Liver (tissue), 3 donors: ENCODE measurements at regions not wholly inside any gene's neighbourhood (a gene's known extent, or its start where the extent isn't known, plus 50 kb on each side); places are given as distances from the start of the nearest gene placed in this dataset.

Source experiments
- JUND ChIP-seq, 2 donors: IDR thresholded peaks; 2 replicates each; pipeline ENCODE4 v1.6.1; 2016; ENCODE audit warnings: antibody characterized with exemption in 2 of 2
- TF ChIP-seq, protein P1 (sequence below): fragments of 150-350 bp; IDR thresholded peaks from 2 replicates; pipeline ENCODE4 v1.5.1; 2017; ENCODE audit warnings: improper control_type of control experiment, low read depth, low read length; ENCODE audit not compliant: missing input control
- donor health status: healthy.
- donor health status: healthy.

DNA sequence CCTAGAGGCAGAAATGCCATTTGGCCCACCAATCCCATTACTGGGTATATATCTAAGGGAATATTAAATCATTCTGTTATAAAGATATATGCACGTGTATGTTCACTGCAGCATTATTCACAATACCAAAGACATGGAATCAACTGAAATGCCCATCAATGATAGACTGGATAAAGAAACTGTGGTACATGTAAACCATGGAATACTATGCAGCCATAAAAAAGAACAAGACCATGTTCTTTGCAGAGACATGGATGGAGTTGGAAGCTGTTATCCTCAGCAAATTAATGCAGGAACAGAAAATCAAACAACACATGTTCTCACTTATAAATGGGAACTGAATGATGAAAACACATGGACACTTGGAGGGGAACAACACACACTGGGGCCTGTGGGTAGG is 458.4 kb downstream of the CD83 start:
- TF ChIP-seq, protein P1, sequence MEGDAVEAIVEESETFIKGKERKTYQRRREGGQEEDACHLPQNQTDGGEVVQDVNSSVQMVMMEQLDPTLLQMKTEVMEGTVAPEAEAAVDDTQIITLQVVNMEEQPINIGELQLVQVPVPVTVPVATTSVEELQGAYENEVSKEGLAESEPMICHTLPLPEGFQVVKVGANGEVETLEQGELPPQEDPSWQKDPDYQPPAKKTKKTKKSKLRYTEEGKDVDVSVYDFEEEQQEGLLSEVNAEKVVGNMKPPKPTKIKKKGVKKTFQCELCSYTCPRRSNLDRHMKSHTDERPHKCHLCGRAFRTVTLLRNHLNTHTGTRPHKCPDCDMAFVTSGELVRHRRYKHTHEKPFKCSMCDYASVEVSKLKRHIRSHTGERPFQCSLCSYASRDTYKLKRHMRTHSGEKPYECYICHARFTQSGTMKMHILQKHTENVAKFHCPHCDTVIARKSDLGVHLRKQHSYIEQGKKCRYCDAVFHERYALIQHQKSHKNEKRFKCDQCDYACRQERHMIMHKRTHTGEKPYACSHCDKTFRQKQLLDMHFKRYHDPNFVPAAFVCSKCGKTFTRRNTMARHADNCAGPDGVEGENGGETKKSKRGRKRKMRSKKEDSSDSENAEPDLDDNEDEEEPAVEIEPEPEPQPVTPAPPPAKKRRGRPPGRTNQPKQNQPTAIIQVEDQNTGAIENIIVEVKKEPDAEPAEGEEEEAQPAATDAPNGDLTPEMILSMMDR, result no peak
- TF ChIP-seq JUND (IDR thresholded peaks at IDR 0.05), result no peak
